ENCODE measurements at regions not wholly inside any gene's neighbourhood (a gene's known extent, or its start where the extent isn't known, plus 50 kb on each side); places are given as distances from the start of the nearest gene placed in this dataset.

- no peak overlapping the region for H3K27ac ChIP-seq
- TF ChIP-seq ZFX (IDR thresholded peaks at IDR 0.05) (no peak), CTCF (conservative IDR thresholded peaks at IDR 0.05) (no peak)
These were observed 165.2 kb downstream of the NTMT2 start for GRCh38 chr1:170310951-170311350.

GRCh38 chr1:170313306-170313705, 167.5 kb downstream of the NTMT2 start:
- TF ChIP-seq ZFX (IDR thresholded peaks at IDR 0.05), result no peak
- TF ChIP-seq CTCF (conservative IDR thresholded peaks at IDR 0.05), result no peak

GRCh38 chr1:170316270-170316669, 170.5 kb downstream of the NTMT2 start:
- H3K27ac ChIP-seq, result no peak overlapping the region
- TF ChIP-seq CTCF (conservative IDR thresholded peaks at IDR 0.05), result no peak
- TF ChIP-seq ZFX (IDR thresholded peaks at IDR 0.05), result no peak

More at GRCh38 chr1:170313306-170313705, 167.5 kb downstream of the NTMT2 start:
- H3K27ac ChIP-seq, result no peak overlapping the region

GRCh38 chr1:170318141-170318540, 172.4 kb downstream of the NTMT2 start:
- no peak overlapping the region for H3K27ac ChIP-seq
- TF ChIP-seq CTCF (conservative IDR thresholded peaks at IDR 0.05) (no peak), ZFX (IDR thresholded peaks at IDR 0.05) (no peak)

- no peak overlapping the region for H3K27ac ChIP-seq
- TF ChIP-seq ZFX (IDR thresholded peaks at IDR 0.05) (no peak), CTCF (conservative IDR thresholded peaks at IDR 0.05) (no peak)
These were observed 173.0 kb downstream of the NTMT2 start for GRCh38 chr1:170318736-170319135.

GRCh38 chr1:170321113-170321512, 175.4 kb downstream of the NTMT2 start:
- H3K27ac ChIP-seq, result no peak overlapping the region

GRCh38 chr1:170326186-170326585, 180.4 kb downstream of the NTMT2 start:
- no peak overlapping the region for H3K27ac ChIP-seq
- TF ChIP-seq CTCF (conservative IDR thresholded peaks at IDR 0.05) (no peak), ZFX (IDR thresholded peaks at IDR 0.05) (no peak)

More at GRCh38 chr1:170321113-170321512, 175.4 kb downstream of the NTMT2 start:
- TF ChIP-seq ZFX (IDR thresholded peaks at IDR 0.05) (no peak), CTCF (conservative IDR thresholded peaks at IDR 0.05) (no peak)
